IMR-90 (cell line): ENCODE measurements at regions not wholly inside any gene's neighbourhood (a gene's known extent, or its start where the extent isn't known, plus 50 kb on each side); places are given as distances from the start of the nearest gene placed in this dataset.

Source experiments
- ATAC-seq: fragments of 200-7000 bp; cut with Tn5 transposase; 2 replicates; pipeline ENCODE4 v1.9.1; 2020; ENCODE audit warnings: low read depth, mild to moderate bottlenecking, moderate library complexity
- BruUV-seq: library from RNA; stranded (reverse); fragments of 400-500 nt; replicated peaks from 2 replicates; lab custom pipeline; 2021; lab: Mats Ljungman, UMichigan
- CTCF ChIA-PET: fragments of 300-600 bp; formaldehyde crosslinking; extraction: SDS; loops from one replicate; lab custom pipeline; 2021; ENCODE audit warnings: antibody characterized with exemption; lab: Yijun Ruan, JAX
- POLR2A ChIA-PET: fragments of 300-600 bp; sonication (Branson Sonifier 250); formaldehyde crosslinking; loops from one replicate; lab custom pipeline; 2022; ENCODE audit warnings: antibody characterized with exemption; ENCODE audit not compliant: unreplicated experiment; lab: Charles Lee
- DNase-seq: peaks from one replicate; pipeline ENCODE4 v3.0.0; 2013
- H2AFZ ChIP-seq: replicated peaks from 2 replicates; pipeline ENCODE3; 2013; ENCODE audit warnings: low read length, mild to moderate bottlenecking; ENCODE audit not compliant: poor library complexity
- H2AK5ac ChIP-seq: 2 replicates; pipeline ENCODE4 v1.6.1; 2013; ENCODE audit warnings: low read depth, low read length, inconsistent platforms
- H2AK9ac ChIP-seq: replicated peaks from 2 replicates; pipeline ENCODE3; 2013; ENCODE audit warnings: mild to moderate bottlenecking, low read depth, low read length, moderate library complexity; ENCODE audit not compliant: poor library complexity
- H2BK120ac ChIP-seq: 2 replicates; pipeline ENCODE4 v1.6.1; 2013; ENCODE audit warnings: low read depth, low read length, inconsistent platforms
- H2BK15ac ChIP-seq: 3 replicates; pipeline ENCODE4 v1.6.1; 2013; ENCODE audit warnings: low read depth, low read length, inconsistent platforms
- H2BK20ac ChIP-seq: 2 replicates; pipeline ENCODE4 v1.6.1; 2013; ENCODE audit warnings: low read depth, mild to moderate bottlenecking, inconsistent platforms, low read length, moderate library complexity
- H2BK5ac ChIP-seq: 2 replicates; pipeline ENCODE4 v1.6.1; 2013; ENCODE audit warnings: mild to moderate bottlenecking, low read depth, low read length, inconsistent platforms; ENCODE audit not compliant: poor library complexity, severe bottlenecking
- H3K14ac ChIP-seq: replicated peaks from 2 replicates; pipeline ENCODE4 v1.6.1; 2013; ENCODE audit warnings: low read depth, low read length, inconsistent platforms
- H3K18ac ChIP-seq: 2 replicates; pipeline ENCODE4 v1.6.1; 2013; ENCODE audit warnings: low read depth, low read length, control low read depth
- H3K23ac ChIP-seq: 2 replicates; pipeline ENCODE4 v1.6.1; 2013; ENCODE audit warnings: low read depth, low read length, inconsistent platforms
- H3K27ac ChIP-seq: 2 replicates; pipeline ENCODE4 v1.5.1; 2013; ENCODE audit warnings: mild to moderate bottlenecking, control low read depth, low read length; ENCODE audit not compliant: insufficient read depth
- H3K27me3 ChIP-seq: 2 replicates; pipeline ENCODE4 v1.6.1; 2013; ENCODE audit warnings: low read length; ENCODE audit not compliant: control insufficient read depth, insufficient read depth
- H3K36me3 ChIP-seq: 2 replicates; pipeline ENCODE4 v1.6.1; 2013; ENCODE audit warnings: low read length, mixed read lengths; ENCODE audit not compliant: control insufficient read depth, insufficient read depth
- H3K4ac ChIP-seq: 2 replicates; pipeline ENCODE4 v1.6.1; 2013; ENCODE audit warnings: low read depth, low read length, inconsistent platforms
- H3K4me1 ChIP-seq: 2 replicates; pipeline ENCODE4 v1.6.1; 2013; ENCODE audit warnings: low read length, mixed read lengths; ENCODE audit not compliant: control insufficient read depth, insufficient read depth
- H3K4me2 ChIP-seq: 2 replicates; pipeline ENCODE4 v1.6.1; 2013; ENCODE audit warnings: low read depth, mild to moderate bottlenecking, control low read depth, low read length, moderate library complexity
- H3K4me3 ChIP-seq: 2 replicates; pipeline ENCODE4 v1.5.1; 2013; ENCODE audit warnings: low read depth, mild to moderate bottlenecking, control low read depth, low read length, moderate library complexity; ENCODE audit not compliant: insufficient read depth
- H3K56ac ChIP-seq: 2 replicates; pipeline ENCODE4 v1.6.1; 2013; ENCODE audit warnings: low read length, inconsistent platforms; ENCODE audit not compliant: insufficient read depth; ENCODE audit errors: extremely low read depth
- H3K79me1 ChIP-seq, 2 experiments: 2 replicates each; pipeline ENCODE4 v1.6.1; 2013; ENCODE audit warnings: low read length in 2 of 2, inconsistent platforms in 1 of 2, low read depth in 1 of 2
- H3K9ac ChIP-seq: 2 replicates; pipeline ENCODE4 v1.6.1; 2013; ENCODE audit warnings: low read depth, low read length, control low read depth
- H3K9me1 ChIP-seq: 2 replicates; pipeline ENCODE4 v1.6.1; 2013; ENCODE audit warnings: low read length, inconsistent platforms; ENCODE audit not compliant: insufficient read depth
- H3K9me3 ChIP-seq: 2 replicates; pipeline ENCODE4 v1.6.1; 2013; ENCODE audit warnings: low read length; ENCODE audit not compliant: control insufficient read depth, insufficient read depth
- H4K20me1 ChIP-seq: 2 replicates; pipeline ENCODE4 v1.6.1; 2013; ENCODE audit warnings: low read length, inconsistent platforms; ENCODE audit not compliant: insufficient read depth
- H4K5ac ChIP-seq: 2 replicates; pipeline ENCODE4 v1.6.1; 2013; ENCODE audit warnings: mild to moderate bottlenecking, low read depth, low read length, control low read depth
- H4K8ac ChIP-seq, 2 experiments: 2 replicates each; pipeline ENCODE4 v1.6.1; 2013; ENCODE audit warnings: low read depth in 2 of 2, low read length in 2 of 2, control low read depth in 1 of 2, inconsistent platforms in 1 of 2
- H4K91ac ChIP-seq: 2 replicates; pipeline ENCODE4 v1.6.1; 2013; ENCODE audit warnings: low read depth, low read length, inconsistent platforms; ENCODE audit not compliant: insufficient read depth
- BHLHE40 ChIP-seq: fragments of 150-350 bp; IDR thresholded peaks from 2 replicates; pipeline ENCODE4 v1.6.1; 2016; ENCODE audit warnings: mild to moderate bottlenecking, low read depth, low read length
- CEBPB ChIP-seq: IDR thresholded peaks from 2 replicates; pipeline ENCODE4 v1.6.1; 2012; ENCODE audit warnings: low read depth, low read length, improper control_type of control experiment
- CTCF ChIP-seq: conservative IDR thresholded peaks from 2 replicates; pipeline ENCODE4 v1.5.1; 2012; ENCODE audit warnings: mild to moderate bottlenecking, low read depth, low read length, improper control_type of control experiment
- FOS ChIP-seq: fragments of 150-350 bp; IDR thresholded peaks from 2 replicates; pipeline ENCODE4 v1.6.1; 2016; ENCODE audit warnings: low read depth, low read length
- MAFK ChIP-seq: IDR thresholded peaks from 2 replicates; pipeline ENCODE4 v1.6.1; 2012; ENCODE audit warnings: low read depth, low read length, improper control_type of control experiment
- MAZ ChIP-seq: IDR thresholded peaks from 2 replicates; pipeline ENCODE4 v1.6.1; 2012; ENCODE audit warnings: low read depth, mild to moderate bottlenecking, low read length, improper control_type of control experiment, moderate library complexity, borderline replicate concordance
- RCOR1 ChIP-seq: IDR thresholded peaks from 2 replicates; pipeline ENCODE4 v1.6.1; 2012; ENCODE audit warnings: mild to moderate bottlenecking, low read length, improper control_type of control experiment; ENCODE audit not compliant: insufficient replicate concordance
- RFX5 ChIP-seq: IDR thresholded peaks from 2 replicates; pipeline ENCODE4 v1.8.0; 2012; ENCODE audit warnings: low read depth, mild to moderate bottlenecking, low read length, moderate library complexity
- SMC3 ChIP-seq: fragments of 150-350 bp; IDR thresholded peaks from 2 replicates; pipeline ENCODE4 v1.6.1; 2016; ENCODE audit warnings: low read depth, mild to moderate bottlenecking, antibody characterized with exemption, low read length, moderate library complexity
- WGBS, 2 experiments: methylation state at CpG; one replicate each; pipeline versions ENCODE4 v1.1.5 to v1.1.7; 2013; ENCODE audit warnings: missing lambda C conversion rate in 2 of 2; ENCODE audit not compliant: insufficient read length in 1 of 2; ENCODE audit errors: extremely low coverage in 2 of 2; 5-methylcytosine and 5-hydroxymethylcytosine counted together
- dilution Hi-C: fragments of 300-500 bp; cut with HindIII; formaldehyde crosslinking; loops from one replicate; pipeline ENCODE4 v1.14.3; 2018; ENCODE audit warnings: low sequenced_read_pairs; ENCODE audit not compliant: unreplicated experiment
- in situ Hi-C: fragments of 300-500 bp; cut with MboI; formaldehyde crosslinking; loops from 3 replicates; pipeline ENCODE4 v1.14.3; 2019; ENCODE audit warnings: low sequenced_read_pairs, inconsistent platforms, mixed read lengths
- intact Hi-C: fragments of 100-400 bp; cut with micrococcal nuclease; formaldehyde crosslinking; loops from 2 replicates; pipeline ENCODE4 v1.10.0; 2022

GRCh38 chr10:118838364-118838763, 83.6 kb upstream of the CACUL1 start:
- Histone ChIP-seq H2AK9ac (no peak overlapping the region), H3K4me1 (no peaks in the 10 kb centered on the region), H4K20me1 (no peaks in the 10 kb centered on the region), H3K4ac (no peak overlapping the region), H3K9ac (no peak overlapping the region), H3K9me1 (no peaks in the 10 kb centered on the region), H4K91ac (no peak overlapping the region), H3K23ac (no peak overlapping the region), H4K5ac (no peak overlapping the region), H3K4me2 (no peak overlapping the region), H3K9me3 (no peaks in the 10 kb centered on the region), H4K8ac (no peak overlapping the region), H3K18ac (no peak overlapping the region), H2BK15ac (no peak overlapping the region), H2BK20ac (no peak overlapping the region), H3K27me3 (no peaks in the 10 kb centered on the region; the same call in 1 of the 2 replicates), H2BK5ac (no peak overlapping the region), H3K14ac (no peak overlapping the region), H2AFZ (no peak overlapping the region), H3K79me1 (no peaks in the 10 kb centered on the region), H2AK5ac (no peak overlapping the region), H2BK120ac (no peak overlapping the region), H3K4me3 (no peak overlapping the region), H3K27ac (no peak overlapping the region), H3K36me3 (no peaks in the 10 kb centered on the region), H3K56ac (no peak overlapping the region)
- TF ChIP-seq RFX5, result no peak
- TF ChIP-seq CTCF, result no peak
- TF ChIP-seq RCOR1, result no peak
- TF ChIP-seq BHLHE40, result no peak
- TF ChIP-seq FOS, result no peak
- TF ChIP-seq MAFK, result no peak
- no peak for TF ChIP-seq MAZ
- TF ChIP-seq SMC3, result no peak
- TF ChIP-seq CEBPB, result no peak
- in situ Hi-C loops (no loop called here), dilution Hi-C loops (no loop called here), intact Hi-C loops (no loop called here)
- ChIA-PET POLR2A (no interaction called here), CTCF (interaction anchor here (1.0 kb wide), 1 partner anchor 12 kb away, joined by 3 read pairs; no protein-coding TSS in a partner anchor)
- no CpG with 5 or more reads among the region's 4 CpGs for WGBS, 2 experiments
- no TSS peak for BruUV-seq
- DNase-seq (no peak), ATAC-seq (no peak)
